ENCODE measurements at regions not wholly inside any gene's neighbourhood (a gene's known extent, or its start where the extent isn't known, plus 50 kb on each side); places are given as distances from the start of the nearest gene placed in this dataset.

GRCh38 chr16:60485872-60486489 lies 1550.3 kb downstream of the CDH8 start:
- Histone ChIP-seq H3K4me1 (ENCODE audit: insufficient read depth, low read length) (no peaks in the 10 kb centered on the region), H2AFZ (ENCODE audit: low read length) (no peak overlapping the region), H3K4me3 (replicated peaks in 1 of 3; ENCODE audit: insufficient read depth in 1 of 3, low read depth in 2 of 3, low read length in 3 of 3) (no peak overlapping the region), H3K4me2 (ENCODE audit: low read depth, low read length) (no peak overlapping the region), H3K79me2 (ENCODE audit: insufficient read depth, low read length) (no peaks in the 10 kb centered on the region), H3K36me3 (replicated peaks in 1 of 2; ENCODE audit: control insufficient read depth in 1 of 2, insufficient read depth in 2 of 2, low read length in 2 of 2) (no peaks in the 10 kb centered on the region), H4K20me1 (ENCODE audit: insufficient read depth, low read length) (no peaks in the 10 kb centered on the region), H3K27me3 (ENCODE audit: control insufficient read depth in 1 of 2, insufficient read depth in 2 of 2, low read length in 2 of 2) (no peaks in the 10 kb centered on the region), H3K9me3 (ENCODE audit: low read length) (peaks cover 53% of the 10 kb centered on the region), H3K9ac (ENCODE audit: insufficient read depth, low read depth, low read length) (no peak overlapping the region), H3K27ac (ENCODE audit: extremely low read length, insufficient read depth, low read length) (no peak overlapping the region)
- ATAC-seq = no peak
- 2% methylated on average over 1 of the region's 1 CpG for WGBS (ENCODE audit: low lambda C conversion rate)
- no peak for FAIRE-seq
- TF ChIP-seq CEBPG (CRISPR knock-in tag; IDR thresholded peaks at IDR 0.05) = no peak
- no peak for TF ChIP-seq MEIS2 (CRISPR knock-in tag; IDR thresholded peaks at IDR 0.05)
- TF ChIP-seq ZFP41 (CRISPR knock-in tag; IDR thresholded peaks at IDR 0.05; ENCODE audit: borderline replicate concordance) = no peak
- TF ChIP-seq CEBPB (IDR thresholded peaks at IDR 0.05; ENCODE audit: borderline replicate concordance, low read depth, low read length) = 0 out of 2 replicates have a peak, but pooled peaks have one; percentile 2
- TF ChIP-seq GMEB2 (CRISPR knock-in tag; IDR thresholded peaks at IDR 0.05; ENCODE audit: low read depth) = no peak
- no peak for TF ChIP-seq ZNF496 (CRISPR knock-in tag; IDR thresholded peaks at IDR 0.05; ENCODE audit: insufficient replicate concordance)
- no peak for TF ChIP-seq AGO2 (optimal IDR thresholded peaks at IDR 0.05; ENCODE audit: low read depth, low read length)
- no peak for TF ChIP-seq ZNF644 (CRISPR knock-in tag; IDR thresholded peaks at IDR 0.05; ENCODE audit: low read depth)
- peak; percentile 91 for TF ChIP-seq ATF7 (IDR thresholded peaks at IDR 0.05)
- no peak for TF ChIP-seq ATF7 (CRISPR knock-in tag; IDR thresholded peaks at IDR 0.05)
- POLR2A ChIA-PET = no interaction called here
- BruUV-seq (replicated peaks) = no TSS peak
- intact Hi-C loops (cut with micrococcal nuclease; ENCODE audit: unreplicated experiment) = no loop called here
- in situ Hi-C loops (cut with HindIII; ENCODE audit: extremely low pct_ligation_motif_present, low pct_unique_long_range_greater_than_20kb) = no loop called here
- CTCF ChIA-PET (ENCODE audit: low intra/inter-chr PET ratio, low total read pairs) = no interaction called here
- DNase-seq (ENCODE audit: low spot score) = no peak

Data from HepG2 (cell line).